GM12878 (cell line): ENCODE measurements at regions not wholly inside any gene's neighbourhood (a gene's known extent, or its start where the extent isn't known, plus 50 kb on each side); places are given as distances from the start of the nearest gene placed in this dataset.

ENCODE experiments used
- ATAC-seq: fragments of 200-7000 bp; cut with Tn5 transposase; 3 replicates; pipeline ENCODE4 v1.9.1; 2020; ENCODE audit warnings: mild to moderate bottlenecking, moderate library complexity
- BruUV-seq: library from RNA; stranded (reverse); fragments of 400-500 nt; replicated peaks from 2 replicates; lab custom pipeline; 2021; lab: Mats Ljungman, UMichigan
- CTCF ChIA-PET: fragments of 300-600 bp; sonication (Branson Sonifier 250); formaldehyde crosslinking; extraction: SDS; loops from one replicate; lab custom pipeline; 2021; ENCODE audit warnings: inconsistent platforms; lab: Yijun Ruan, JAX
- POLR2A ChIA-PET: fragments of 350-600 bp; formaldehyde crosslinking; extraction: SDS; loops from one replicate; lab custom pipeline; 2021; ENCODE audit warnings: inconsistent platforms; lab: Charles Lee
- RAD21 ChIA-PET: fragments of 300-600 bp; sonication (Branson Sonifier 250); formaldehyde crosslinking; loops from one replicate; lab custom pipeline; 2023; ENCODE audit warnings: antibody characterized with exemption; ENCODE audit not compliant: unreplicated experiment; lab: Charles Lee
- SMC1A ChIA-PET: fragments of 300-600 bp; sonication (Branson Sonifier 250); formaldehyde crosslinking; loops from one replicate; lab custom pipeline; 2023; ENCODE audit not compliant: unreplicated experiment, uncharacterized antibody; lab: Charles Lee
- DNase-seq: peaks from one replicate; pipeline ENCODE4 v3.0.0-alpha.2; 2011; ENCODE audit warnings: low read depth, low spot score
- FAIRE-seq: peaks from 3 replicates; lab custom pipeline; 2011; peaks lifted over from hg19 to GRCh38; lab: Jason Lieb, UNC
- H2AFZ ChIP-seq: 2 replicates; pipeline ENCODE4 v1.6.0; 2011; ENCODE audit warnings: low read depth, low read length, control low read depth; ENCODE audit not compliant: control insufficient read depth
- H3K27ac ChIP-seq: 2 replicates; pipeline ENCODE4 v1.5.1; 2011; ENCODE audit warnings: control low read depth; ENCODE audit not compliant: control insufficient read depth, insufficient read depth
- H3K27me3 ChIP-seq, 2 experiments: replicated peaks in 1 of 2; 2 replicates each; pipeline versions ENCODE4 v1.6.0 to v1.6.1; 2011; ENCODE audit warnings: low read length in 1 of 2; ENCODE audit not compliant: control insufficient read depth in 2 of 2, insufficient read depth in 2 of 2
- H3K36me3 ChIP-seq, 2 experiments: 2 replicates each; pipeline ENCODE4 v1.5.1; 2011; ENCODE audit warnings: low read length in 1 of 2; ENCODE audit not compliant: control insufficient read depth in 2 of 2, insufficient read depth in 2 of 2
- H3K4me1 ChIP-seq: 2 replicates; pipeline ENCODE4 v1.6.1; 2011; ENCODE audit warnings: mild to moderate bottlenecking, low read length, moderate library complexity, mixed read lengths; ENCODE audit not compliant: control insufficient read depth, insufficient read depth
- H3K4me2 ChIP-seq: 2 replicates; pipeline ENCODE4 v1.6.0; 2011; ENCODE audit warnings: control low read depth; ENCODE audit not compliant: control insufficient read depth, insufficient read depth
- H3K4me3 ChIP-seq: fragments of 200-600 bp; sonication (generic); 2 replicates; pipeline ENCODE4 v1.5.1; 2016
- H3K79me2 ChIP-seq: 2 replicates; pipeline ENCODE4 v1.6.0; 2011; ENCODE audit warnings: low read length; ENCODE audit not compliant: control insufficient read depth, insufficient read depth
- H3K9ac ChIP-seq: 2 replicates; pipeline ENCODE4 v1.8.0; 2011; ENCODE audit warnings: low read length, control low read depth, mixed read lengths; ENCODE audit not compliant: control insufficient read depth, insufficient read depth
- H3K9me3 ChIP-seq: replicated peaks from 3 replicates; pipeline ENCODE4 v1.5.1; 2011; ENCODE audit warnings: mild to moderate bottlenecking, low read length; ENCODE audit not compliant: control insufficient read depth, insufficient read depth
- H4K20me1 ChIP-seq: 2 replicates; pipeline ENCODE4 v1.6.0; 2011; ENCODE audit not compliant: control insufficient read depth, insufficient read depth
- BCLAF1 ChIP-seq: fragments of 450-650 bp; IDR thresholded peaks from 2 replicates; pipeline ENCODE4 v1.6.1; 2017; ENCODE audit warnings: antibody characterized with exemption, mild to moderate bottlenecking, moderate library complexity
- CUX1 ChIP-seq: IDR thresholded peaks from 2 replicates; pipeline ENCODE4 v1.6.1; 2012; ENCODE audit warnings: improper control_type of control experiment, low read depth, low read length; ENCODE audit not compliant: insufficient replicate concordance
- MEF2A ChIP-seq: IDR thresholded peaks from 2 replicates; pipeline ENCODE4 v1.6.1; 2011; ENCODE audit warnings: low read depth, mild to moderate bottlenecking, low read length, moderate library complexity; ENCODE audit not compliant: insufficient read depth
- MEF2B ChIP-seq: fragments of 450-650 bp; IDR thresholded peaks from 2 replicates; pipeline ENCODE4 v1.6.1; 2018; ENCODE audit warnings: mild to moderate bottlenecking, moderate library complexity; ENCODE audit not compliant: partially characterized antibody, poor library complexity, severe bottlenecking
- MTA2 ChIP-seq: fragments of 450-650 bp; IDR thresholded peaks from 2 replicates; pipeline ENCODE4 v1.6.1; 2016; ENCODE audit warnings: low read depth, mild to moderate bottlenecking, moderate library complexity
- MTA3 ChIP-seq: IDR thresholded peaks from 2 replicates; pipeline ENCODE4 v1.6.1; 2012; ENCODE audit warnings: low read length, inconsistent platforms, borderline replicate concordance
- ZNF207 ChIP-seq: fragments of 450-650 bp; IDR thresholded peaks from 2 replicates; pipeline ENCODE4 v1.6.1; 2014; ENCODE audit warnings: antibody characterized with exemption, mild to moderate bottlenecking, borderline replicate concordance
- WGBS: methylation state at CpG from one replicate; pipeline ENCODE4 v1.1.6; 2016; ENCODE audit warnings: low lambda C conversion rate; ENCODE audit not compliant: insufficient replicate concordance, insufficient coverage; ENCODE audit errors: missing lambda C conversion rate; 5-methylcytosine and 5-hydroxymethylcytosine counted together
- in situ Hi-C: fragments of 300-500 bp; cut with MboI; formaldehyde crosslinking; loops from 9 replicates; pipeline ENCODE4 v1.14.3; 2018; ENCODE audit warnings: mixed read lengths
- intact Hi-C: fragments of 100-400 bp; cut with micrococcal nuclease; formaldehyde crosslinking; loops from one replicate; pipeline ENCODE4 v1.14.2; 2022; ENCODE audit not compliant: unreplicated experiment
- TF ChIP-seq, protein P1 (sequence below): fragments of 450-650 bp; formaldehyde crosslinking; IDR thresholded peaks from 2 replicates; pipeline ENCODE4 v1.4.0; 2020; ENCODE audit warnings: mild to moderate bottlenecking, moderate library complexity
- TF ChIP-seq, protein P2 (sequence below): IDR thresholded peaks from 2 replicates; pipeline ENCODE4 v1.6.1; 2012; ENCODE audit warnings: low read depth, low read length, improper control_type of control experiment

GRCh38 chr9:7363777-7364477 is 435.7 kb downstream of the DMAC1 start:
- POLR2A ChIA-PET = no interaction called here
- no peak for FAIRE-seq

More at GRCh38 chr9:7363777-7364477, 435.7 kb downstream of the DMAC1 start:
- no peak overlapping the region for H3K4me3 ChIP-seq
- no peak overlapping the region for H3K4me2 ChIP-seq
- H3K4me1 ChIP-seq = no peaks in the 10 kb centered on the region
- no peak overlapping the region for H2AFZ ChIP-seq
- ATAC-seq (no peak), DNase-seq (no peak)
- 29% methylated on average over 4 of the region's 4 CpGs for WGBS
- in situ Hi-C loops (no loop called here), intact Hi-C loops (no loop called here)
- no peaks in the 10 kb centered on the region for H3K9me3 ChIP-seq
- no TSS peak for BruUV-seq
- TF ChIP-seq CUX1 = no peak
- TF ChIP-seq, protein P1, sequence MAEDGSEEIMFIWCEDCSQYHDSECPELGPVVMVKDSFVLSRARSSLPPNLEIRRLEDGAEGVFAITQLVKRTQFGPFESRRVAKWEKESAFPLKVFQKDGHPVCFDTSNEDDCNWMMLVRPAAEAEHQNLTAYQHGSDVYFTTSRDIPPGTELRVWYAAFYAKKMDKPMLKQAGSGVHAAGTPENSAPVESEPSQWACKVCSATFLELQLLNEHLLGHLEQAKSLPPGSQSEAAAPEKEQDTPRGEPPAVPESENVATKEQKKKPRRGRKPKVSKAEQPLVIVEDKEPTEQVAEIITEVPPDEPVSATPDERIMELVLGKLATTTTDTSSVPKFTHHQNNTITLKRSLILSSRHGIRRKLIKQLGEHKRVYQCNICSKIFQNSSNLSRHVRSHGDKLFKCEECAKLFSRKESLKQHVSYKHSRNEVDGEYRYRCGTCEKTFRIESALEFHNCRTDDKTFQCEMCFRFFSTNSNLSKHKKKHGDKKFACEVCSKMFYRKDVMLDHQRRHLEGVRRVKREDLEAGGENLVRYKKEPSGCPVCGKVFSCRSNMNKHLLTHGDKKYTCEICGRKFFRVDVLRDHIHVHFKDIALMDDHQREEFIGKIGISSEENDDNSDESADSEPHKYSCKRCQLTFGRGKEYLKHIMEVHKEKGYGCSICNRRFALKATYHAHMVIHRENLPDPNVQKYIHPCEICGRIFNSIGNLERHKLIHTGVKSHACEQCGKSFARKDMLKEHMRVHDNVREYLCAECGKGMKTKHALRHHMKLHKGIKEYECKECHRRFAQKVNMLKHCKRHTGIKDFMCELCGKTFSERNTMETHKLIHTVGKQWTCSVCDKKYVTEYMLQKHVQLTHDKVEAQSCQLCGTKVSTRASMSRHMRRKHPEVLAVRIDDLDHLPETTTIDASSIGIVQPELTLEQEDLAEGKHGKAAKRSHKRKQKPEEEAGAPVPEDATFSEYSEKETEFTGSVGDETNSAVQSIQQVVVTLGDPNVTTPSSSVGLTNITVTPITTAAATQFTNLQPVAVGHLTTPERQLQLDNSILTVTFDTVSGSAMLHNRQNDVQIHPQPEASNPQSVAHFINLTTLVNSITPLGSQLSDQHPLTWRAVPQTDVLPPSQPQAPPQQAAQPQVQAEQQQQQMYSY = no peak
- TF ChIP-seq MEF2A = no peak
- TF ChIP-seq MTA3 = no peak
- TF ChIP-seq MTA2 = no peak
- TF ChIP-seq BCLAF1 = no peak
- TF ChIP-seq, protein P2, sequence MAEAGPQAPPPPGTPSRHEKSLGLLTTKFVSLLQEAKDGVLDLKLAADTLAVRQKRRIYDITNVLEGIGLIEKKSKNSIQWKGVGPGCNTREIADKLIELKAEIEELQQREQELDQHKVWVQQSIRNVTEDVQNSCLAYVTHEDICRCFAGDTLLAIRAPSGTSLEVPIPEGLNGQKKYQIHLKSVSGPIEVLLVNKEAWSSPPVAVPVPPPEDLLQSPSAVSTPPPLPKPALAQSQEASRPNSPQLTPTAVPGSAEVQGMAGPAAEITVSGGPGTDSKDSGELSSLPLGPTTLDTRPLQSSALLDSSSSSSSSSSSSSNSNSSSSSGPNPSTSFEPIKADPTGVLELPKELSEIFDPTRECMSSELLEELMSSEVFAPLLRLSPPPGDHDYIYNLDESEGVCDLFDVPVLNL = no peak
- no peak for TF ChIP-seq MEF2B
- TF ChIP-seq ZNF207 = no peak
- no peaks in the 10 kb centered on the region for H4K20me1 ChIP-seq
- CTCF ChIA-PET = interaction anchor here (0.6 to 0.9 kb wide), 2 partner anchors 17 to 19 kb away, joined by 3 read pairs; no protein-coding TSS in a partner anchor
- no peaks in the 10 kb centered on the region for H3K36me3 ChIP-seq
- H3K27me3 ChIP-seq = no peaks in the 10 kb centered on the region
- no peaks in the 10 kb centered on the region for H3K79me2 ChIP-seq
- SMC1A ChIA-PET = no interaction called here
- no peak overlapping the region for H3K27ac ChIP-seq
- no peak overlapping the region for H3K9ac ChIP-seq
- RAD21 ChIA-PET = no interaction called here
